Activated CD8-positive, alpha-beta memory T cell treated with anti-CD3 and anti-CD28 coated beads, Interleukin-2, amount 10 ng/mL, durations not matched to agents 7 days and 5 days (primary cell): ENCODE measurements at regions not wholly inside any gene's neighbourhood (a gene's known extent, or its start where the extent isn't known, plus 50 kb on each side); places are given as distances from the start of the nearest gene placed in this dataset.
A peak's percentile ranks its signal among the peaks of the same experiment; 100 is the strongest.
"Not testable (repeated sequence)": the region's sequence is repeated elsewhere in the genome, so short reads cannot be mapped to it uniquely, and the experiment has no call there.

Experiments
- ATAC-seq: fragments of 150-1000 bp; cut with Tn5 transposase; one replicate; pipeline ENCODE4 v1.10.0; 2021; ENCODE audit warnings: moderate library complexity
- CTCF ChIA-PET: fragments of 350-600 bp; sonication (Branson Sonifier 250); formaldehyde crosslinking; loops from one replicate; lab custom pipeline; 2021; ENCODE audit warnings: antibody characterized with exemption; lab: Charles Lee
- DNase-seq: peaks from one replicate; pipeline ENCODE4 v3.0.0-alpha.2; 2020
- H3K27ac Mint-ChIP-seq: one replicate; pipeline ENCODE4 v1.8.0; 2021; ENCODE audit warnings: mild to moderate bottlenecking, mixed read lengths
- H3K27me3 Mint-ChIP-seq: one replicate; pipeline ENCODE4 v1.8.0; 2021; ENCODE audit warnings: mixed read lengths
- H3K36me3 Mint-ChIP-seq: one replicate; pipeline ENCODE4 v1.8.0; 2021; ENCODE audit warnings: mild to moderate bottlenecking, mixed read lengths
- H3K4me1 Mint-ChIP-seq: one replicate; pipeline ENCODE4 v1.8.0; 2021; ENCODE audit warnings: mixed read lengths
- H3K4me3 Mint-ChIP-seq: one replicate; pipeline ENCODE4 v1.8.0; 2021; ENCODE audit warnings: mild to moderate bottlenecking, moderate library complexity, mixed read lengths
- H3K9me3 Mint-ChIP-seq: one replicate; pipeline ENCODE4 v1.8.0; 2022; ENCODE audit warnings: low read depth, mixed read lengths

GRCh38 chr12:8355531-8355930 lies 100.2 kb upstream of the CLEC6A start:
- ATAC-seq, H3K9me3 Mint-ChIP-seq, CTCF ChIA-PET, H3K4me1 Mint-ChIP-seq, DNase-seq, H3K4me3 Mint-ChIP-seq, H3K27ac Mint-ChIP-seq, H3K36me3 Mint-ChIP-seq: not testable (repeated sequence)
- peaks cover 21% of the 10 kb centered on the region for H3K27me3 Mint-ChIP-seq

- not testable (repeated sequence) for H3K36me3 Mint-ChIP-seq
Measured at GRCh38 chr12:8373744-8374143, 82.0 kb upstream of the CLEC6A start.

GRCh38 chr12:8375122-8375521 lies 80.6 kb upstream of the CLEC6A start:
- H3K36me3 Mint-ChIP-seq, DNase-seq, H3K9me3 Mint-ChIP-seq, H3K27ac Mint-ChIP-seq, ATAC-seq, H3K4me1 Mint-ChIP-seq, H3K27me3 Mint-ChIP-seq, CTCF ChIA-PET, H3K4me3 Mint-ChIP-seq: not testable (repeated sequence)

More at GRCh38 chr12:8373744-8374143, 82.0 kb upstream of the CLEC6A start:
- not testable (repeated sequence) for H3K27ac Mint-ChIP-seq, ATAC-seq, DNase-seq, H3K27me3 Mint-ChIP-seq, H3K4me1 Mint-ChIP-seq, H3K9me3 Mint-ChIP-seq, H3K4me3 Mint-ChIP-seq
- CTCF ChIA-PET = interaction anchor here (0.7 kb wide), 1 partner anchor 136 kb away, joined by 3 read pairs; no protein-coding TSS in a partner anchor

- ATAC-seq, H3K9me3 Mint-ChIP-seq, DNase-seq, CTCF ChIA-PET, H3K36me3 Mint-ChIP-seq, H3K4me1 Mint-ChIP-seq, H3K27me3 Mint-ChIP-seq, H3K4me3 Mint-ChIP-seq, H3K27ac Mint-ChIP-seq: not testable (repeated sequence)
Measured at GRCh38 chr12:8377756-8378155, 78.0 kb upstream of the CLEC6A start.

GRCh38 chr12:8382556-8382955 lies 73.2 kb upstream of the CLEC6A start:
- H3K9me3 Mint-ChIP-seq, DNase-seq, H3K36me3 Mint-ChIP-seq, CTCF ChIA-PET, H3K4me3 Mint-ChIP-seq, ATAC-seq, H3K27me3 Mint-ChIP-seq, H3K4me1 Mint-ChIP-seq, H3K27ac Mint-ChIP-seq: not testable (repeated sequence)

- H3K36me3 Mint-ChIP-seq, CTCF ChIA-PET, ATAC-seq, H3K27ac Mint-ChIP-seq, H3K4me3 Mint-ChIP-seq, H3K9me3 Mint-ChIP-seq, DNase-seq, H3K4me1 Mint-ChIP-seq: not testable (repeated sequence)
- H3K27me3 Mint-ChIP-seq = peaks cover 13% of the 10 kb centered on the region
Measured at GRCh38 chr12:8384686-8385085, 71.1 kb upstream of the CLEC6A start.

- peaks cover 13% of the 10 kb centered on the region for H3K27me3 Mint-ChIP-seq
- H3K27ac Mint-ChIP-seq, CTCF ChIA-PET, DNase-seq, H3K4me3 Mint-ChIP-seq, ATAC-seq, H3K9me3 Mint-ChIP-seq, H3K4me1 Mint-ChIP-seq, H3K36me3 Mint-ChIP-seq: not testable (repeated sequence)
Measured at GRCh38 chr12:8385431-8385830, 70.3 kb upstream of the CLEC6A start.

- H3K4me3 Mint-ChIP-seq, H3K27ac Mint-ChIP-seq, DNase-seq, H3K36me3 Mint-ChIP-seq, H3K9me3 Mint-ChIP-seq, H3K4me1 Mint-ChIP-seq, ATAC-seq: not testable (repeated sequence)
- H3K27me3 Mint-ChIP-seq = peaks cover 13% of the 10 kb centered on the region
- CTCF ChIA-PET = interaction anchor here (0.6 kb wide), 1 partner anchor 250 kb away, joined by 3 read pairs; no protein-coding TSS in a partner anchor
Measured at GRCh38 chr12:8386661-8387060, 69.1 kb upstream of the CLEC6A start.

GRCh38 chr12:8389296-8389695 lies 66.5 kb upstream of the CLEC6A start:
- CTCF ChIA-PET = interaction anchor here (1.0 to 1.1 kb wide), 2 partner anchors 64 to 281 kb away, joined by 3 to 4 read pairs; no protein-coding TSS in a partner anchor
- not testable (repeated sequence) for DNase-seq, H3K36me3 Mint-ChIP-seq, H3K9me3 Mint-ChIP-seq, H3K4me3 Mint-ChIP-seq, H3K27ac Mint-ChIP-seq, ATAC-seq, H3K4me1 Mint-ChIP-seq
- H3K27me3 Mint-ChIP-seq = peaks cover 16% of the 10 kb centered on the region

GRCh38 chr12:8390001-8390777 lies 65.6 kb upstream of the CLEC6A start:
- H3K27ac Mint-ChIP-seq, H3K4me3 Mint-ChIP-seq, H3K36me3 Mint-ChIP-seq, H3K4me1 Mint-ChIP-seq, H3K9me3 Mint-ChIP-seq: not testable (repeated sequence)
- CTCF ChIA-PET = interaction anchor here (0.6 to 1.1 kb wide), 3 partner anchors 9 to 282 kb away, joined by 3 to 4 read pairs (median 3); no protein-coding TSS in a partner anchor
- ATAC-seq (peak; percentile 65), DNase-seq (peak; percentile 65)
- peaks cover 16% of the 10 kb centered on the region for H3K27me3 Mint-ChIP-seq

- ATAC-seq (peak; percentile 89), DNase-seq (peak; percentile 69)
- CTCF ChIA-PET = interaction anchor here (0.8 kb wide), 1 partner anchor 153 kb away, joined by 3 read pairs; no protein-coding TSS in a partner anchor
- not testable (repeated sequence) for H3K9me3 Mint-ChIP-seq, H3K4me3 Mint-ChIP-seq, H3K4me1 Mint-ChIP-seq, H3K27ac Mint-ChIP-seq, H3K36me3 Mint-ChIP-seq
- peaks cover 16% of the 10 kb centered on the region for H3K27me3 Mint-ChIP-seq
Measured at GRCh38 chr12:8396225-8397071, 59.3 kb upstream of the CLEC6A start.

GRCh38 chr12:8397378-8397777 lies 58.4 kb upstream of the CLEC6A start:
- DNase-seq, H3K9me3 Mint-ChIP-seq, H3K36me3 Mint-ChIP-seq, CTCF ChIA-PET, H3K4me1 Mint-ChIP-seq, H3K4me3 Mint-ChIP-seq, ATAC-seq, H3K27ac Mint-ChIP-seq: not testable (repeated sequence)
- H3K27me3 Mint-ChIP-seq = peaks cover 14% of the 10 kb centered on the region

GRCh38 chr12:8399496-8400034 lies 56.2 kb upstream of the CLEC6A start:
- H3K36me3 Mint-ChIP-seq, H3K4me1 Mint-ChIP-seq, CTCF ChIA-PET, ATAC-seq, H3K9me3 Mint-ChIP-seq, H3K27ac Mint-ChIP-seq, H3K4me3 Mint-ChIP-seq, DNase-seq: not testable (repeated sequence)
- H3K27me3 Mint-ChIP-seq = peaks cover 14% of the 10 kb centered on the region
